SK-N-SH (cell line): ENCODE measurements at regions not wholly inside any gene's neighbourhood (a gene's known extent, or its start where the extent isn't known, plus 50 kb on each side); places are given as distances from the start of the nearest gene placed in this dataset.

ENCODE experiments used
- CTCF ChIA-PET: fragments of 300-600, 350-600 bp; formaldehyde crosslinking; extraction: SDS; loops from one replicate; lab custom pipeline; 2021; lab: Yijun Ruan, JAX
- POLR2A ChIA-PET: fragments of 350-600 bp; sonication (Branson Sonifier 250); formaldehyde crosslinking; extraction: SDS; loops from one replicate; lab custom pipeline; 2020; ENCODE audit warnings: antibody characterized with exemption, inconsistent platforms; lab: Yijun Ruan, JAX
- DNase-seq: peaks from one replicate; pipeline ENCODE4 v3.0.0; 2012
- H2AFZ ChIP-seq: fragments of 200-600 bp; sonication (generic); 2 replicates; pipeline ENCODE4 v1.8.1; 2016; ENCODE audit warnings: antibody characterized with exemption, mild to moderate bottlenecking, low read depth
- H3F3A ChIP-seq: fragments of 200-600 bp; sonication (generic); replicated peaks from 2 replicates; pipeline ENCODE3; 2016; ENCODE audit warnings: antibody characterized with exemption, mild to moderate bottlenecking; ENCODE audit not compliant: insufficient read depth
- H3K27ac ChIP-seq, 2 experiments: fragments of 200-500 bp in 1 of 2; fragments of 200-600 bp in 1 of 2; sonication (Bioruptor generic) in 1 of 2; sonication (generic), shearing (Covaris generic) in 1 of 2; 2 replicates each; pipeline versions ENCODE4 v1.5.1 to v1.6.1; 2014 to 2016; ENCODE audit warnings: low read depth in 2 of 2, inconsistent platforms in 1 of 2, low read length in 1 of 2, mild to moderate bottlenecking in 1 of 2, mixed read lengths in 1 of 2
- H3K27me3 ChIP-seq: fragments of 200-600 bp; sonication (generic), shearing (Covaris generic); 2 replicates; pipeline ENCODE4 v1.6.1; 2016; ENCODE audit warnings: mixed run types; ENCODE audit not compliant: insufficient read depth
- H3K36me3 ChIP-seq, 2 experiments: fragments of 200-500 bp in 1 of 2; fragments of 200-600 bp in 1 of 2; sonication (Bioruptor generic) in 1 of 2; sonication (generic) in 1 of 2; replicated peaks in 1 of 2; 2 replicates each; pipeline versions ENCODE3 to v1.5.1; 2014 to 2016; ENCODE audit warnings: low read length in 1 of 2, mild to moderate bottlenecking in 1 of 2; ENCODE audit not compliant: insufficient read depth in 2 of 2, control insufficient read depth in 1 of 2
- H3K4me1 ChIP-seq, 2 experiments: fragments of 200-500 bp in 1 of 2; fragments of 200-600 bp in 1 of 2; sonication (Bioruptor generic) in 1 of 2; sonication (generic), shearing (Covaris generic) in 1 of 2; 2 replicates each; pipeline versions ENCODE4 v1.5.1 to v1.6.1; 2014 to 2016; ENCODE audit warnings: low read depth in 1 of 2, low read length in 1 of 2, mixed run types in 1 of 2; ENCODE audit not compliant: insufficient read depth in 2 of 2, control insufficient read depth in 1 of 2
- H3K4me2 ChIP-seq: fragments of 200-600 bp; sonication (generic), shearing (Covaris generic); 2 replicates; pipeline ENCODE4 v1.6.1; 2017; ENCODE audit warnings: mixed run types
- H3K4me3 ChIP-seq, 2 experiments: fragments of 200-500 bp in 1 of 2; fragments of 200-600 bp in 1 of 2; sonication (Bioruptor generic) in 1 of 2; sonication (generic), shearing (Covaris generic) in 1 of 2; 2 replicates each; pipeline versions ENCODE4 v1.5.1 to v1.8.1; 2014 to 2016; ENCODE audit warnings: low read depth in 2 of 2, inconsistent platforms in 1 of 2, low read length in 1 of 2, mild to moderate bottlenecking in 1 of 2, mixed read lengths in 1 of 2, moderate library complexity in 1 of 2
- H3K79me2 ChIP-seq: fragments of 200-600 bp; sonication (generic); 2 replicates; pipeline ENCODE4 v1.8.1; 2017; ENCODE audit warnings: mild to moderate bottlenecking; ENCODE audit not compliant: insufficient read depth
- H3K9ac ChIP-seq: fragments of 200-600 bp; sonication (generic); 2 replicates; pipeline ENCODE4 v1.6.1; 2017; ENCODE audit warnings: mixed run types
- H3K9me2 ChIP-seq: fragments of 200-600 bp; sonication (generic); 2 replicates; pipeline ENCODE4 v1.6.1; 2017; ENCODE audit warnings: mixed run types
- H3K9me3 ChIP-seq: fragments of 200-600 bp; sonication (generic); 2 replicates; pipeline ENCODE4 v1.6.1; 2017; ENCODE audit warnings: mixed run types, mild to moderate bottlenecking, moderate library complexity
- H4K20me1 ChIP-seq: fragments of 200-600 bp; sonication (generic); 2 replicates; pipeline ENCODE4 v1.6.1; 2017; ENCODE audit warnings: mild to moderate bottlenecking, mixed run types; ENCODE audit not compliant: insufficient read depth
- ELF1 ChIP-seq: IDR thresholded peaks from 2 replicates; pipeline ENCODE4 v1.4.0; 2012
- EP300 ChIP-seq, 2 experiments: IDR thresholded peaks; 2 replicates each; pipeline versions ENCODE4 v1.4.0 to v1.6.1; 2012; ENCODE audit warnings: borderline replicate concordance in 1 of 2, low read depth in 1 of 2, low read length in 1 of 2
- EZH2phosphoT487 ChIP-seq: fragments of 200-600 bp; sonication (generic); IDR thresholded peaks from 2 replicates; pipeline ENCODE4 v1.6.1; 2017; ENCODE audit warnings: low read depth, mixed run types, mild to moderate bottlenecking, antibody characterized with exemption, moderate library complexity, borderline replicate concordance
- FOSL2 ChIP-seq: IDR thresholded peaks from 2 replicates; pipeline ENCODE4 v1.4.0; 2012; ENCODE audit warnings: low read depth, mild to moderate bottlenecking, moderate library complexity, borderline replicate concordance
- FOXM1 ChIP-seq: IDR thresholded peaks from 2 replicates; pipeline ENCODE4 v1.4.0; 2012; ENCODE audit warnings: low read depth, mild to moderate bottlenecking
- GATA2 ChIP-seq: sonication (generic); formaldehyde crosslinking; IDR thresholded peaks from 2 replicates; pipeline ENCODE4 v1.5.0; 2020; ENCODE audit warnings: mild to moderate bottlenecking, missing genetic modification reagents
- IRF3 ChIP-seq: fragments of 150-350 bp; IDR thresholded peaks from 2 replicates; pipeline ENCODE4 v1.6.1; 2016; ENCODE audit warnings: mild to moderate bottlenecking, low read depth, low read length
- MXI1 ChIP-seq: IDR thresholded peaks from 2 replicates; pipeline ENCODE4 v1.6.1; 2012; ENCODE audit warnings: mild to moderate bottlenecking, low read depth, low read length, improper control_type of control experiment
- NFIC ChIP-seq: IDR thresholded peaks from 2 replicates; pipeline ENCODE4 v1.4.0; 2012; ENCODE audit warnings: borderline replicate concordance
- NRF1 ChIP-seq: IDR thresholded peaks from 2 replicates; pipeline ENCODE4 v1.6.1; 2012; ENCODE audit warnings: low read depth, mild to moderate bottlenecking, low read length
- POLR2AphosphoS5 ChIP-seq: IDR thresholded peaks from 2 replicates; pipeline ENCODE4 v1.6.1; 2012; ENCODE audit warnings: low read depth, low read length
- RAD21 ChIP-seq: IDR thresholded peaks from 2 replicates; pipeline ENCODE4 v1.6.1; 2012; ENCODE audit warnings: mild to moderate bottlenecking, low read length
- RXRA ChIP-seq: IDR thresholded peaks from 2 replicates; pipeline ENCODE4 v1.4.0; 2012; ENCODE audit warnings: low read depth, mild to moderate bottlenecking, borderline replicate concordance
- TCF12 ChIP-seq: IDR thresholded peaks from 2 replicates; pipeline ENCODE4 v1.4.0; 2012
- TEAD4 ChIP-seq: IDR thresholded peaks from 2 replicates; pipeline ENCODE4 v1.4.0; 2012; ENCODE audit warnings: mild to moderate bottlenecking, borderline replicate concordance; ENCODE audit not compliant: insufficient read depth
- USF2 ChIP-seq: fragments of 150-350 bp; IDR thresholded peaks from 2 replicates; pipeline ENCODE4 v1.6.1; 2017; ENCODE audit warnings: antibody characterized with exemption, low read length, low read depth, borderline replicate concordance
- YY1 ChIP-seq: IDR thresholded peaks from 2 replicates; pipeline ENCODE4 v1.4.0; 2012; ENCODE audit warnings: low read depth, mild to moderate bottlenecking
- ZBTB33 ChIP-seq: IDR thresholded peaks from 2 replicates; pipeline ENCODE4 v1.4.0; 2012; ENCODE audit warnings: low read depth, borderline replicate concordance
- WGBS: methylation state at CpG from one replicate; pipeline ENCODE4 v1.1.6; 2017; ENCODE audit warnings: low lambda C conversion rate; 5-methylcytosine and 5-hydroxymethylcytosine counted together

- Histone ChIP-seq H2AFZ (no peak overlapping the region), H4K20me1 (no peaks in the 10 kb centered on the region), H3K27ac (no peak overlapping the region), H3K36me3 (no peaks in the 10 kb centered on the region), H3K9me3 (no peaks in the 10 kb centered on the region), H3K79me2 (no peaks in the 10 kb centered on the region), H3K4me3 (no peak overlapping the region), H3F3A (no peaks in the 10 kb centered on the region), H3K9me2 (no peaks in the 10 kb centered on the region), H3K27me3 (no peaks in the 10 kb centered on the region), H3K9ac (no peak overlapping the region), H3K4me2 (no peak overlapping the region), H3K4me1 (no peaks in the 10 kb centered on the region; a peak in 1 of 4 replicates)
- 25% methylated on average over 7 of the region's 7 CpGs for WGBS
- ChIA-PET POLR2A (no interaction called here), CTCF (no interaction called here)
- no peak for DNase-seq
- no peak for TF ChIP-seq TEAD4
- no peak for TF ChIP-seq IRF3
- TF ChIP-seq RAD21, result no peak
- no peak for TF ChIP-seq NFIC
- no peak for TF ChIP-seq RXRA
- TF ChIP-seq NRF1, result no peak
- no peak for TF ChIP-seq USF2
Observed at GRCh38 chr3:191695131-191695814, 234.3 kb downstream of the PYDC2 start.

- ChIA-PET CTCF (no interaction called here), POLR2A (no interaction called here)
Observed at GRCh38 chr3:191695815-191696153, 234.8 kb downstream of the PYDC2 start.

More at GRCh38 chr3:191695815-191696153, 234.8 kb downstream of the PYDC2 start:
- Histone ChIP-seq H3K4me1 (no peaks in the 10 kb centered on the region; a peak in 1 of 4 replicates), H3K9me3 (no peaks in the 10 kb centered on the region), H4K20me1 (no peaks in the 10 kb centered on the region), H3K27me3 (no peaks in the 10 kb centered on the region), H2AFZ (no peak overlapping the region), H3K4me2 (no peak overlapping the region), H3F3A (no peaks in the 10 kb centered on the region), H3K9ac (no peak overlapping the region), H3K36me3 (no peaks in the 10 kb centered on the region), H3K79me2 (no peaks in the 10 kb centered on the region), H3K4me3 (no peak overlapping the region), H3K27ac (no peak overlapping the region), H3K9me2 (no peaks in the 10 kb centered on the region)
- TF ChIP-seq IRF3, result no peak
- TF ChIP-seq POLR2AphosphoS5, result no peak
- no peak for TF ChIP-seq EZH2phosphoT487
- TF ChIP-seq TCF12, result no peak
- TF ChIP-seq USF2, result no peak
- no peak for TF ChIP-seq FOXM1
- TF ChIP-seq ELF1, result no peak
- no peak for TF ChIP-seq TEAD4
- no peak for TF ChIP-seq FOSL2
- TF ChIP-seq ZBTB33, result no peak
- no peak for TF ChIP-seq GATA2 (CRISPR knock-in tag)
- TF ChIP-seq EP300 (IDR thresholded peaks at IDR 0.05; ENCODE audit: borderline replicate concordance in 1 of 2, low read depth in 1 of 2, low read length in 1 of 2), result no peak
- TF ChIP-seq MXI1, result no peak
- TF ChIP-seq NFIC, result no peak
- no peak for TF ChIP-seq YY1
- DNase-seq, result no peak
